ENCODE measurements at regions not wholly inside any gene's neighbourhood (a gene's known extent, or its start where the extent isn't known, plus 50 kb on each side); places are given as distances from the start of the nearest gene placed in this dataset.

DNA sequence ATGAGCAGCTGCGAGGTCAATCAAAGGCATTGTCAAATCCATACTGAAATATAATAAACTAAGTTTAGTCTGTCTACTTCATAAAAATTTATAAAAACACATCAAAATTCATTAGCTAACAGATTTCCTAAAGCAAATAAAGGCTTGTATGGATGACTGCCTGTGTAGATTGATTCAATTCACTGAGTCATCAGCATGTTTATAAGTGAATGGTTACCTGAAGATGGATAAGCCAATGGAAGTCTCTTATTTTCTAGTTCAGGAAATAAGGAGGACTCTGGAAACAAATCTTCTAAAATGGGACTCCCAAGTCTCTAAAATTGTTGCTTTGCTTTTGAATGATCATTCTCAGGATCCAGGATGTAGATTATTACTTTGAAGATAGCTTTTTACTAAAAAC lies 57.0 kb upstream of the HNRNPA3 start:
- CTCF ChIA-PET (ENCODE audit: low intra/inter-chr PET ratio, low total read pairs): no interaction called here
- H3K9me3 ChIP-seq (ENCODE audit: low read length): no peaks in the 10 kb centered on the region
- no peak for ATAC-seq
- no peak overlapping the region for H3K27ac ChIP-seq (ENCODE audit: extremely low read length, insufficient read depth, low read length)
- FAIRE-seq: no peak
- no peaks in the 10 kb centered on the region for H3K36me3 ChIP-seq (replicated peaks in 1 of 2; ENCODE audit: control insufficient read depth in 1 of 2, insufficient read depth in 2 of 2, low read length in 2 of 2)
- intact Hi-C loops (cut with micrococcal nuclease; ENCODE audit: unreplicated experiment): no loop called here
- TF ChIP-seq JUN (CRISPR knock-in tag; IDR thresholded peaks at IDR 0.05) (no peak), SRSF1 (optimal IDR thresholded peaks at IDR 0.05; ENCODE audit: low read depth, low read length) (no peak), MEIS2 (CRISPR knock-in tag; IDR thresholded peaks at IDR 0.05) (no peak)
- TF ChIP-seq, protein P1, sequence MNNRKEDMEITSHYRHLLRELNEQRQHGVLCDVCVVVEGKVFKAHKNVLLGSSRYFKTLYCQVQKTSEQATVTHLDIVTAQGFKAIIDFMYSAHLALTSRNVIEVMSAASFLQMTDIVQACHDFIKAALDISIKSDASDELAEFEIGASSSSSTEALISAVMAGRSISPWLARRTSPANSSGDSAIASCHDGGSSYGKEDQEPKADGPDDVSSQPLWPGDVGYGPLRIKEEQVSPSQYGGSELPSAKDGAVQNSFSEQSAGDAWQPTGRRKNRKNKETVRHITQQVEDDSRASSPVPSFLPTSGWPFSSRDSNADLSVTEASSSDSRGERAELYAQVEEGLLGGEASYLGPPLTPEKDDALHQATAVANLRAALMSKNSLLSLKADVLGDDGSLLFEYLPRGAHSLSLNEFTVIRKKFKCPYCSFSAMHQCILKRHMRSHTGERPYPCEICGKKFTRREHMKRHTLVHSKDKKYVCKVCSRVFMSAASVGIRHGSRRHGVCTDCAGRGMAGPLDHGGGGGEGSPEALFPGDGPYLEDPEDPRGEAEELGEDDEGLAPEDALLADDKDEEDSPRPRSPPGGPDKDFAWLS (CRISPR knock-in tag; IDR thresholded peaks at IDR 0.05; ENCODE audit: borderline replicate concordance): no peak
- TF ChIP-seq, protein P2, sequence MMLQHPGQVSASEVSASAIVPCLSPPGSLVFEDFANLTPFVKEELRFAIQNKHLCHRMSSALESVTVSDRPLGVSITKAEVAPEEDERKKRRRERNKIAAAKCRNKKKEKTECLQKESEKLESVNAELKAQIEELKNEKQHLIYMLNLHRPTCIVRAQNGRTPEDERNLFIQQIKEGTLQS (CRISPR knock-in tag; IDR thresholded peaks at IDR 0.05): no peak
- H3K4me1 ChIP-seq (ENCODE audit: insufficient read depth, low read length): no peaks in the 10 kb centered on the region
- in situ Hi-C loops (cut with HindIII; ENCODE audit: extremely low pct_ligation_motif_present, low pct_unique_long_range_greater_than_20kb): no loop called here
- no peak overlapping the region for H3K4me2 ChIP-seq (ENCODE audit: low read depth, low read length)
- BruUV-seq (replicated peaks): no TSS peak
- no peaks in the 10 kb centered on the region for H4K20me1 ChIP-seq (ENCODE audit: insufficient read depth, low read length)
- no peak overlapping the region for H2AFZ ChIP-seq (ENCODE audit: low read length)
- no peaks in the 10 kb centered on the region for H3K79me2 ChIP-seq (ENCODE audit: insufficient read depth, low read length)
- 94% methylated on average over 1 of the region's 1 CpG for WGBS (ENCODE audit: low lambda C conversion rate)
- H3K4me3 ChIP-seq (replicated peaks in 1 of 3; ENCODE audit: insufficient read depth in 1 of 3, low read depth in 2 of 3, low read length in 3 of 3): no peak overlapping the region
- H3K27me3 ChIP-seq (ENCODE audit: control insufficient read depth in 1 of 2, insufficient read depth in 2 of 2, low read length in 2 of 2): peaks cover 3 to 18% of the 10 kb centered on the region in 2 experiments; a peak in 3 of 5 replicates
- no peak for DNase-seq (ENCODE audit: low spot score)
- no peak overlapping the region for H3K9ac ChIP-seq (ENCODE audit: insufficient read depth, low read depth, low read length)
- POLR2A ChIA-PET: no interaction called here

Measured in HepG2 (cell line).